B cell (primary cell): ENCODE measurements at regions not wholly inside any gene's neighbourhood (a gene's known extent, or its start where the extent isn't known, plus 50 kb on each side); places are given as distances from the start of the nearest gene placed in this dataset.

ENCODE experiments used
- ATAC-seq: fragments of 200-7000 bp; cut with Tn5 transposase; one replicate; pipeline ENCODE4 v1.10.0; 2021; ENCODE audit warnings: low read depth, mild to moderate bottlenecking, moderate number of reproducible peaks, moderate library complexity
- CTCF ChIA-PET: fragments of 350-600 bp; sonication (Branson Sonifier 250); formaldehyde crosslinking; loops from one replicate; lab custom pipeline; 2021; ENCODE audit warnings: antibody characterized with exemption, inconsistent platforms; lab: Charles Lee
- POLR2A ChIA-PET: fragments of 350-600 bp; sonication (Branson Sonifier 250); formaldehyde crosslinking; loops from one replicate; lab custom pipeline; 2021; ENCODE audit warnings: antibody characterized with exemption; lab: Charles Lee
- DNase-seq: peaks from one replicate; pipeline ENCODE4 v3.0.0; 2013
- H2AFZ ChIP-seq: 2 replicates; pipeline ENCODE4 v1.6.1; 2012; ENCODE audit warnings: mild to moderate bottlenecking, low read depth, low read length; ENCODE audit not compliant: insufficient read depth, poor library complexity, severe bottlenecking
- H3K27ac ChIP-seq, 2 donors: 1 replicate in 1 of 2; 2 replicates in 1 of 2; pipeline ENCODE4 v1.5.1; 2012 to 2013; ENCODE audit warnings: low read length in 2 of 2, mild to moderate bottlenecking in 2 of 2, moderate library complexity in 1 of 2
- H3K27me3 ChIP-seq, 4 experiments: fragments of 200-600 bp in 1 of 4; sonication (generic) in 1 of 4; replicated peaks in 1 of 4; 1 replicate in 2 of 4; 2 replicates in 2 of 4; pipeline versions ENCODE4 v1.6.1 to v1.7.0; 2013 to 2016; ENCODE audit warnings: low read length in 3 of 4, mild to moderate bottlenecking in 2 of 4, mixed read lengths in 1 of 4, moderate library complexity in 1 of 4; ENCODE audit not compliant: insufficient read depth in 4 of 4, control insufficient read depth in 3 of 4; ENCODE audit errors: control extremely low read depth in 1 of 4
- H3K36me3 ChIP-seq, 2 experiments: replicated peaks in 1 of 2; 1 replicate in 1 of 2; 2 replicates in 1 of 2; pipeline versions ENCODE4 v1.6.1 to v1.7.1; 2013; ENCODE audit warnings: low read length in 1 of 2; ENCODE audit not compliant: insufficient read depth in 2 of 2, control insufficient read depth in 1 of 2; ENCODE audit errors: control extremely low read depth in 1 of 2, extremely low read depth in 1 of 2
- H3K4me1 ChIP-seq, 2 donors: fragments of 200-600 bp in 1 of 2; sonication (generic) in 1 of 2; 1 replicate in 1 of 2; 2 replicates in 1 of 2; pipeline versions ENCODE4 v1.5.1 to v1.6.1; 2013 to 2017; ENCODE audit warnings: low read length in 2 of 2; ENCODE audit not compliant: control insufficient read depth in 2 of 2, insufficient read depth in 2 of 2
- H3K4me2 ChIP-seq: replicated peaks from 2 replicates; pipeline ENCODE3; 2012; ENCODE audit warnings: mild to moderate bottlenecking, low read depth, low read length; ENCODE audit not compliant: poor library complexity, severe bottlenecking
- H3K4me3 ChIP-seq, 5 experiments: fragments of 200-600 bp in 1 of 5; sonication (generic) in 1 of 5; 1 replicate in 3 of 5; 2 replicates in 2 of 5; pipeline versions ENCODE4 v1.5.1 to v1.7.0; 2011 to 2016; ENCODE audit warnings: low read length in 4 of 5, mild to moderate bottlenecking in 4 of 5, low read depth in 2 of 5, control low read depth in 1 of 5, moderate library complexity in 1 of 5; ENCODE audit not compliant: insufficient read depth in 1 of 5; ENCODE audit errors: control extremely low read depth in 1 of 5, extremely low read depth in 1 of 5
- H3K79me2 ChIP-seq: fragments of 200-600 bp; sonication (generic); one replicate; pipeline ENCODE4 v1.6.0; 2016; ENCODE audit warnings: low read length; ENCODE audit not compliant: control insufficient read depth, insufficient read depth
- H3K9ac ChIP-seq: fragments of 200-600 bp; sonication (generic); 2 replicates; pipeline ENCODE4 v1.6.1; 2017; ENCODE audit warnings: mild to moderate bottlenecking, low read length, moderate library complexity
- H3K9me3 ChIP-seq, 3 donors: one replicate each; pipeline versions ENCODE4 v1.6.1 to v1.7.1; 2013; ENCODE audit warnings: low read length in 2 of 3; ENCODE audit not compliant: control insufficient read depth in 2 of 3, insufficient read depth in 1 of 3; ENCODE audit errors: control extremely low read depth in 1 of 3
- H4K20me1 ChIP-seq: 2 replicates; pipeline ENCODE4 v1.6.0; 2012; ENCODE audit warnings: mild to moderate bottlenecking, low read length; ENCODE audit not compliant: insufficient read depth, control insufficient read depth, poor library complexity, severe bottlenecking
- H3K27ac Mint-ChIP-seq: one replicate; pipeline ENCODE4 v1.8.0; 2021; ENCODE audit warnings: mixed read lengths
- H3K27me3 Mint-ChIP-seq: one replicate; pipeline ENCODE4 v1.8.0; 2021; ENCODE audit warnings: mixed read lengths
- H3K4me1 Mint-ChIP-seq: one replicate; pipeline ENCODE4 v1.8.0; 2021; ENCODE audit warnings: mixed read lengths
- H3K4me3 Mint-ChIP-seq: one replicate; pipeline ENCODE4 v1.8.0; 2021; ENCODE audit warnings: mixed read lengths
- H3K9me3 Mint-ChIP-seq: one replicate; pipeline ENCODE4 v1.8.0; 2022; ENCODE audit warnings: mixed read lengths; ENCODE audit not compliant: insufficient read depth
- CTCF ChIP-seq: fragments of 200-600 bp; IDR thresholded peaks from one replicate; pipeline ENCODE4 v1.8.0; 2022; ENCODE audit warnings: antibody characterized with exemption, mild to moderate bottlenecking
- EZH2 ChIP-seq: IDR thresholded peaks from 2 replicates; pipeline ENCODE4 v1.6.1; 2012; ENCODE audit warnings: borderline replicate concordance, low read depth, mild to moderate bottlenecking, moderate library complexity, low read length; ENCODE audit not compliant: insufficient read depth, poor library complexity, severe bottlenecking
- WGBS: methylation state at CpG from one replicate; pipeline ENCODE4 v1.1.5; 2013; ENCODE audit warnings: missing lambda C conversion rate; ENCODE audit not compliant: insufficient coverage; 5-methylcytosine and 5-hydroxymethylcytosine counted together
- intact Hi-C: fragments of 100-400 bp; cut with micrococcal nuclease; formaldehyde crosslinking; loops from one replicate; pipeline ENCODE4 v1.10.0; 2022

- Histone ChIP-seq H3K79me2 (no peaks in the 10 kb centered on the region), H3K9me3 (peaks cover 0 to 5% (median 0%) of the 10 kb centered on the region in 3 donors), H3K36me3 (no peaks in the 10 kb centered on the region), H3K27ac (no peak overlapping the region), H2AFZ (no peak overlapping the region), H3K4me1 (no peaks in the 10 kb centered on the region), H3K27me3 (peaks cover 0 to 14% (median 0%) of the 10 kb centered on the region in 4 experiments), H3K4me2 (no peak overlapping the region), H4K20me1 (no peaks in the 10 kb centered on the region), H3K9ac (no peak overlapping the region), H3K4me3 (no peak overlapping the region)
- intact Hi-C loops, result loop anchor here (10.0 kb wide), 1 partner anchor 1674 kb away; no protein-coding TSS in a partner anchor
- no peak overlapping the region for H3K27ac Mint-ChIP-seq
- CTCF ChIA-PET, result interaction anchor here (0.8 to 2.2 kb wide), 7 partner anchors 10 to 1671 kb away, joined by 3 to 8 read pairs (median 3); no protein-coding TSS in a partner anchor
- 65% methylated on average over 3 of the region's 3 CpGs for WGBS
- no peaks in the 10 kb centered on the region for H3K9me3 Mint-ChIP-seq
- H3K27me3 Mint-ChIP-seq, result peaks cover 24% of the 10 kb centered on the region
- no peaks in the 10 kb centered on the region for H3K4me1 Mint-ChIP-seq
- DNase-seq, result no peak
- no peak for TF ChIP-seq CTCF
- TF ChIP-seq EZH2, result no peak
- POLR2A ChIA-PET, result no interaction called here
- no peak for ATAC-seq
- H3K4me3 Mint-ChIP-seq, result no peak overlapping the region
Observed at GRCh38 chr1:50349242-50349565, 74.0 kb downstream of the DMRTA2 start.

- intact Hi-C loops, result loop anchor here (10.0 kb wide), 1 partner anchor 1674 kb away; no protein-coding TSS in a partner anchor
- Histone ChIP-seq H3K27ac (no peak overlapping the region), H3K27me3 (peaks cover 0 to 14% (median 0%) of the 10 kb centered on the region in 4 experiments), H2AFZ (no peak overlapping the region), H3K4me1 (no peaks in the 10 kb centered on the region), H3K9ac (no peak overlapping the region), H3K9me3 (peaks cover 0 to 5% (median 0%) of the 10 kb centered on the region in 3 donors), H3K4me2 (no peak overlapping the region), H3K4me3 (no peak overlapping the region), H3K79me2 (no peaks in the 10 kb centered on the region), H3K36me3 (no peaks in the 10 kb centered on the region), H4K20me1 (no peaks in the 10 kb centered on the region)
- H3K9me3 Mint-ChIP-seq, result no peaks in the 10 kb centered on the region
- ATAC-seq (peak; percentile 60), DNase-seq (peak; percentile 62)
- H3K27ac Mint-ChIP-seq, result no peak overlapping the region
- H3K27me3 Mint-ChIP-seq, result peaks cover 26% of the 10 kb centered on the region
- TF ChIP-seq EZH2 (no peak), CTCF (peak; percentile 86)
- POLR2A ChIA-PET, result no interaction called here
- CTCF ChIA-PET, result interaction anchor here (0.7 to 2.2 kb wide), 11 partner anchors 9 to 1808 kb away, joined by 3 to 8 read pairs (median 3); no protein-coding TSS in a partner anchor
- H3K4me3 Mint-ChIP-seq, result no peak overlapping the region
- H3K4me1 Mint-ChIP-seq, result no peaks in the 10 kb centered on the region
- 22% methylated on average over 2 of the region's 5 CpGs for WGBS
Observed at GRCh38 chr1:50348449-50349241, 74.6 kb downstream of the DMRTA2 start.
